PC-3 (cell line): ENCODE measurements at regions not wholly inside any gene's neighbourhood (a gene's known extent, or its start where the extent isn't known, plus 50 kb on each side); places are given as distances from the start of the nearest gene placed in this dataset.

Source experiments
- ATAC-seq: fragments of 200-7000 bp; cut with Tn5 transposase; 2 replicates; pipeline ENCODE4 v1.9.1; 2020; ENCODE audit warnings: mild to moderate bottlenecking, moderate library complexity
- BruUV-seq: library from RNA; stranded (reverse); fragments of 400-500 nt; replicated peaks from 2 replicates; lab custom pipeline; 2021; lab: Mats Ljungman, UMichigan
- CTCF ChIA-PET: fragments of 300-600 bp; sonication (Branson Sonifier 250); formaldehyde crosslinking; loops from one replicate; lab custom pipeline; 2022; ENCODE audit warnings: antibody characterized with exemption; lab: Charles Lee
- POLR2A ChIA-PET: fragments of 300-600 bp; sonication (Branson Sonifier 250); formaldehyde crosslinking; loops from one replicate; lab custom pipeline; 2022; ENCODE audit warnings: antibody characterized with exemption; ENCODE audit not compliant: unreplicated experiment; lab: Charles Lee
- DNase-seq: peaks from one replicate; pipeline ENCODE4 v3.0.0-alpha.2; 2015
- H2AFZ ChIP-seq: fragments of 300-600 bp; sonication (generic); 2 replicates; pipeline ENCODE4 v1.6.0; 2016; ENCODE audit warnings: antibody characterized with exemption, low read length
- H3F3A ChIP-seq: fragments of 300-600 bp; sonication (generic); one replicate; pipeline ENCODE4 v1.6.0; 2017; ENCODE audit warnings: antibody characterized with exemption, low read length, control low read depth, mild to moderate bottlenecking; ENCODE audit not compliant: unreplicated experiment
- H3K27ac ChIP-seq: fragments of 300-600 bp; sonication (generic); 2 replicates; pipeline ENCODE4 v1.5.1; 2016; ENCODE audit warnings: mild to moderate bottlenecking, low read length
- H3K27me3 ChIP-seq: fragments of 300-600 bp; sonication (generic); 2 replicates; pipeline ENCODE4 v1.6.1; 2016; ENCODE audit warnings: low read length, mixed read lengths
- H3K36me3 ChIP-seq: fragments of 300-600 bp; sonication (generic); 2 replicates; pipeline ENCODE4 v1.6.1; 2016; ENCODE audit warnings: low read depth, mixed run types, low read length, mixed read lengths
- H3K4me1 ChIP-seq: fragments of 300-600 bp; sonication (generic); 2 replicates; pipeline ENCODE4 v1.5.1; 2016; ENCODE audit warnings: low read length; ENCODE audit not compliant: insufficient read depth
- H3K4me2 ChIP-seq: fragments of 300-600 bp; sonication (generic); 2 replicates; pipeline ENCODE4 v1.6.0; 2016; ENCODE audit warnings: low read length
- H3K4me3 ChIP-seq: fragments of 300-600 bp; sonication (generic); 2 replicates; pipeline ENCODE4 v1.5.1; 2016; ENCODE audit warnings: mild to moderate bottlenecking, low read length, mixed read lengths
- H3K79me2 ChIP-seq: fragments of 300-600 bp; sonication (generic); 2 replicates; pipeline ENCODE4 v1.6.1; 2017; ENCODE audit warnings: low read length, mixed read lengths
- H3K9ac ChIP-seq: fragments of 300-600 bp; sonication (generic); 2 replicates; pipeline ENCODE4 v1.6.0; 2016; ENCODE audit warnings: mild to moderate bottlenecking, low read length
- H3K9me2 ChIP-seq: fragments of 300-600 bp; sonication (generic); replicated peaks from 2 replicates; pipeline ENCODE4 v1.6.1; 2016; ENCODE audit warnings: mixed run types, low read length, mixed read lengths
- H3K9me3 ChIP-seq: fragments of 300-600 bp; sonication (generic); 2 replicates; pipeline ENCODE4 v1.6.1; 2016; ENCODE audit warnings: low read length, mixed read lengths
- H4K20me1 ChIP-seq: fragments of 300-600 bp; sonication (generic); 2 replicates; pipeline ENCODE4 v1.6.1; 2016; ENCODE audit warnings: low read length, mixed read lengths
- EZH2 ChIP-seq: fragments of 300-600 bp; sonication (generic); IDR thresholded peaks from one replicate; pipeline ENCODE4 v1.6.1; 2017; ENCODE audit warnings: antibody characterized with exemption, mild to moderate bottlenecking, low read length; ENCODE audit not compliant: unreplicated experiment
- EZH2phosphoT487 ChIP-seq: fragments of 300-600 bp; sonication (generic); IDR thresholded peaks from 2 replicates; pipeline ENCODE4 v1.6.1; 2018; ENCODE audit warnings: mild to moderate bottlenecking, antibody characterized with exemption, low read length, borderline replicate concordance
- intact Hi-C: fragments of 100-400 bp; cut with micrococcal nuclease; formaldehyde crosslinking; loops from 2 replicates; pipeline ENCODE4 v1.9.0; 2023
- TF ChIP-seq, protein P1 (sequence below): fragments of 300-600 bp; sonication (generic); conservative IDR thresholded peaks from 2 replicates; pipeline ENCODE4 v1.5.1; 2017; ENCODE audit warnings: antibody characterized with exemption, low read depth, mild to moderate bottlenecking, low read length

DNA sequence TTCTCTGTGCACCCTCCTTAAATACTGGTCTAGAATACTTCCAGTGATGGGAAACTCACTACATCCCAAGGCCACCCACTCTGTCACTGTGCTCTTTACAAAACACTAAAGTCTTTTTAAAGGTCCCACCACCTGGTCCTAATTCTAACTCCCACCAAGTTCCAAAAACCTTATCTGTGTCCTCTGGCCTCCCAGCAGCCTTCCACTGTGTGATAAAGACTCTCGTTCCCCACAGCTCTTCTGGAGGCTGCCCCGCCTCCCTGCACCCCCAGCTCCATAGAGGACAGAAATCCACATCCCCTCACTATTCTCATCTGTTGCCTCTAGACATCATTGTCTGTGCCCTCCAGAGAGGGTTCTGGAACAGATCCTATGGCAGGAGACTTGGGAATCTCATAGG, 276.4 kb downstream of the FAM43A start:
- intact Hi-C loops = no loop called here
- DNase-seq (no peak), ATAC-seq (no peak)
- ChIA-PET CTCF (no interaction called here), POLR2A (no interaction called here)
- Histone ChIP-seq H3K9me3 (no peaks in the 10 kb centered on the region), H3K4me2 (no peak overlapping the region), H3K9ac (no peak overlapping the region), H3F3A (no peaks in the 10 kb centered on the region), H3K27me3 (no peaks in the 10 kb centered on the region), H3K79me2 (no peaks in the 10 kb centered on the region), H4K20me1 (no peaks in the 10 kb centered on the region), H3K4me1 (no peaks in the 10 kb centered on the region), H3K36me3 (no peaks in the 10 kb centered on the region), H2AFZ (no peak overlapping the region), H3K27ac (no peak overlapping the region), H3K4me3 (no peak overlapping the region), H3K9me2 (no peaks in the 10 kb centered on the region)
- no TSS peak for BruUV-seq
- TF ChIP-seq EZH2 = no peak
- TF ChIP-seq, protein P1, sequence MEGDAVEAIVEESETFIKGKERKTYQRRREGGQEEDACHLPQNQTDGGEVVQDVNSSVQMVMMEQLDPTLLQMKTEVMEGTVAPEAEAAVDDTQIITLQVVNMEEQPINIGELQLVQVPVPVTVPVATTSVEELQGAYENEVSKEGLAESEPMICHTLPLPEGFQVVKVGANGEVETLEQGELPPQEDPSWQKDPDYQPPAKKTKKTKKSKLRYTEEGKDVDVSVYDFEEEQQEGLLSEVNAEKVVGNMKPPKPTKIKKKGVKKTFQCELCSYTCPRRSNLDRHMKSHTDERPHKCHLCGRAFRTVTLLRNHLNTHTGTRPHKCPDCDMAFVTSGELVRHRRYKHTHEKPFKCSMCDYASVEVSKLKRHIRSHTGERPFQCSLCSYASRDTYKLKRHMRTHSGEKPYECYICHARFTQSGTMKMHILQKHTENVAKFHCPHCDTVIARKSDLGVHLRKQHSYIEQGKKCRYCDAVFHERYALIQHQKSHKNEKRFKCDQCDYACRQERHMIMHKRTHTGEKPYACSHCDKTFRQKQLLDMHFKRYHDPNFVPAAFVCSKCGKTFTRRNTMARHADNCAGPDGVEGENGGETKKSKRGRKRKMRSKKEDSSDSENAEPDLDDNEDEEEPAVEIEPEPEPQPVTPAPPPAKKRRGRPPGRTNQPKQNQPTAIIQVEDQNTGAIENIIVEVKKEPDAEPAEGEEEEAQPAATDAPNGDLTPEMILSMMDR = no peak

DNA sequence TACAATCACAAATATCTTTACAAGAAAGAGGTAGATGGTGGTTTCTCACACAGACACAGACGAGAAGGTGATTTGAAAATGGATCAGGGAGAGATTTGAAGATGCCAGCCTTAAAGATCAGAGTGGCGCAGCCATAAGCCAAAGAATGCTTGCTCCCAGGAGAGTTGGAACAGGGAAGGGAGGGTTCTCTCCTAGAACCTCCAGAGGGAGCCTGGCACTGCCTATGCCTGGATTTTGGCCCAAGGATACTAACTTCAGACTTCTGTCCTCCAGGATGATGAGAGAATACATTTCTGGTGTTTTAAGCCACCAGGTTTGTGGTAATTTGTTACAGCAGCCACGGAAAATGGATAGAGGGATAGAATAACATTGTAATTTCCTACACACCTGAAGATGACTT, 279.1 kb downstream of the FAM43A start:
- no peaks in the 10 kb centered on the region for H4K20me1 ChIP-seq
- BruUV-seq = no TSS peak
- ATAC-seq = peak; percentile 73

More for the DNA sequence above, 279.1 kb downstream of the FAM43A start:
- H3K4me3 ChIP-seq = no peak overlapping the region
- intact Hi-C loops = loop anchor here (1.0 kb wide), 1 partner anchor 294 kb away; no protein-coding TSS in a partner anchor
- no peak overlapping the region for H3K27ac ChIP-seq
- H3K27me3 ChIP-seq = no peaks in the 10 kb centered on the region
- H3K79me2 ChIP-seq = no peaks in the 10 kb centered on the region
- no peak overlapping the region for H3K9ac ChIP-seq
- no peaks in the 10 kb centered on the region for H3K4me1 ChIP-seq
- H3K4me2 ChIP-seq = no peak overlapping the region
- no peaks in the 10 kb centered on the region for H3K9me3 ChIP-seq
- no peaks in the 10 kb centered on the region for H3F3A ChIP-seq
- ChIA-PET CTCF (no interaction called here), POLR2A (no interaction called here)
- peak; percentile 40 for DNase-seq
- no peak overlapping the region for H2AFZ ChIP-seq
- TF ChIP-seq, protein P1 = peak; percentile 36
- TF ChIP-seq EZH2phosphoT487 (no peak), EZH2 (no peak)
- H3K9me2 ChIP-seq = no peaks in the 10 kb centered on the region
- H3K36me3 ChIP-seq = no peaks in the 10 kb centered on the region
